Panc1 (cell line): ENCODE measurements at regions not wholly inside any gene's neighbourhood (a gene's known extent, or its start where the extent isn't known, plus 50 kb on each side); places are given as distances from the start of the nearest gene placed in this dataset.

Experiments
- ATAC-seq: fragments of 200-7000 bp; cut with Tn5 transposase; 2 replicates; pipeline ENCODE4 v1.9.1; 2020; ENCODE audit warnings: mild to moderate bottlenecking, moderate library complexity
- BruUV-seq: library from RNA; stranded (reverse); fragments of 400-500 nt; replicated peaks from 2 replicates; lab custom pipeline; 2021; lab: Mats Ljungman, UMichigan
- CTCF ChIA-PET: fragments of 300-600 bp; sonication (Branson Sonifier 250); formaldehyde crosslinking; loops from one replicate; lab custom pipeline; 2022; ENCODE audit warnings: antibody characterized with exemption; lab: Charles Lee
- POLR2A ChIA-PET: fragments of 300-600 bp; sonication (Branson Sonifier 250); formaldehyde crosslinking; loops from one replicate; lab custom pipeline; 2022; ENCODE audit warnings: antibody characterized with exemption; lab: Charles Lee
- DNase-seq: peaks from one replicate; pipeline ENCODE4 v3.0.0-alpha.2; 2010; ENCODE audit warnings: low read depth, low spot score
- H3K27ac ChIP-seq: 2 replicates; pipeline ENCODE4 v1.5.1; 2011; ENCODE audit warnings: mild to moderate bottlenecking, low read length, inconsistent platforms
- H3K27me3 ChIP-seq: fragments of 200-500 bp; sonication (Bioruptor generic); 2 replicates; pipeline ENCODE4 v1.6.0; 2014; ENCODE audit warnings: low read length, inconsistent platforms; ENCODE audit not compliant: control insufficient read depth, insufficient read depth
- H3K36me3 ChIP-seq: fragments of 200-500 bp; sonication (Bioruptor generic); 2 replicates; pipeline ENCODE4 v1.5.1; 2014; ENCODE audit warnings: inconsistent platforms, mild to moderate bottlenecking, low read length, moderate library complexity; ENCODE audit not compliant: control insufficient read depth, insufficient read depth
- H3K4me1 ChIP-seq: 2 replicates; pipeline ENCODE4 v1.5.1; 2011; ENCODE audit warnings: inconsistent platforms, mild to moderate bottlenecking, low read length, moderate library complexity; ENCODE audit not compliant: control insufficient read depth, insufficient read depth
- H3K4me3 ChIP-seq, 2 experiments: 2 replicates each; pipeline ENCODE4 v1.5.1; 2011 to 2012; ENCODE audit warnings: low read depth in 2 of 2, low read length in 2 of 2, mild to moderate bottlenecking in 2 of 2, inconsistent platforms in 1 of 2, moderate library complexity in 1 of 2
- H3K9me3 ChIP-seq: fragments of 200-500 bp; sonication (Bioruptor generic); 2 replicates; pipeline ENCODE4 v1.5.1; 2014; ENCODE audit warnings: low read depth, mild to moderate bottlenecking, inconsistent platforms, low read length, moderate library complexity; ENCODE audit not compliant: control insufficient read depth, insufficient read depth
- CTCF ChIP-seq: fragments of 450-650 bp; IDR thresholded peaks from 2 replicates; pipeline ENCODE4 v1.5.1; 2017; ENCODE audit warnings: mild to moderate bottlenecking
- POLR2AphosphoS5 ChIP-seq: IDR thresholded peaks from 2 replicates; pipeline ENCODE4 v1.6.1; 2012; ENCODE audit warnings: mild to moderate bottlenecking, low read depth, low read length, moderate library complexity
- REST ChIP-seq, 2 experiments: IDR thresholded peaks; 2 replicates each; pipeline ENCODE4 v1.6.1; 2011 to 2012; ENCODE audit warnings: low read depth in 2 of 2, control low read depth in 1 of 2, low read length in 1 of 2, mild to moderate bottlenecking in 1 of 2, moderate library complexity in 1 of 2; ENCODE audit not compliant: insufficient read depth in 1 of 2
- SIN3A ChIP-seq: IDR thresholded peaks from 2 replicates; pipeline ENCODE4 v1.6.1; 2012; ENCODE audit warnings: low read depth, mild to moderate bottlenecking, low read length, moderate library complexity, borderline replicate concordance; ENCODE audit not compliant: insufficient read depth
- TCF7L2 ChIP-seq: IDR thresholded peaks from 2 replicates; pipeline ENCODE4 v1.6.1; 2011; ENCODE audit warnings: mild to moderate bottlenecking, low read depth, low read length, inconsistent platforms
- in situ Hi-C: cut with HindIII; loops from 2 replicates; pipeline ENCODE4 v1.10.0; 2016; ENCODE audit warnings: low sequenced_read_pairs, low pct_unique_long_range_greater_than_20kb
- intact Hi-C: fragments of 100-400 bp; cut with micrococcal nuclease; formaldehyde crosslinking; loops from one replicate; pipeline ENCODE4 v1.10.0; 2022; ENCODE audit not compliant: unreplicated experiment

GRCh38 chr7:26005683-26006410 lies 146.2 kb upstream of the NFE2L3 start:
- no peak overlapping the region for H3K27ac ChIP-seq
- H3K4me3 ChIP-seq: no peak overlapping the region
- no peaks in the 10 kb centered on the region for H3K9me3 ChIP-seq
- BruUV-seq: no TSS peak
- in situ Hi-C loops: no loop called here
- peaks cover 18% of the 10 kb centered on the region for H3K27me3 ChIP-seq
- POLR2A ChIA-PET: no interaction called here
- intact Hi-C loops: no loop called here
- no peaks in the 10 kb centered on the region for H3K4me1 ChIP-seq
- DNase-seq: no peak
- no peak for ATAC-seq
- CTCF ChIA-PET: no interaction called here
- TF ChIP-seq POLR2AphosphoS5: no peak
- TF ChIP-seq TCF7L2: no peak
- no peak for TF ChIP-seq SIN3A
- no peak for TF ChIP-seq REST (IDR thresholded peaks at IDR 0.05; ENCODE audit: insufficient read depth in 1 of 2, low read depth in 2 of 2, low read length in 1 of 2)
- H3K36me3 ChIP-seq: no peaks in the 10 kb centered on the region

- intact Hi-C loops: no loop called here
- ChIA-PET POLR2A (no interaction called here), CTCF (no interaction called here)
- no peaks in the 10 kb centered on the region for H3K4me1 ChIP-seq
- no peak overlapping the region for H3K4me3 ChIP-seq
- ATAC-seq (no peak), DNase-seq (no peak)
- no peaks in the 10 kb centered on the region for H3K36me3 ChIP-seq
- TF ChIP-seq REST (IDR thresholded peaks at IDR 0.05; ENCODE audit: insufficient read depth in 1 of 2, low read depth in 2 of 2, low read length in 1 of 2) (no peak), CTCF (no peak), TCF7L2 (no peak), SIN3A (no peak), POLR2AphosphoS5 (no peak)
- no peak overlapping the region for H3K27ac ChIP-seq
- H3K9me3 ChIP-seq: no peaks in the 10 kb centered on the region
- peaks cover 18% of the 10 kb centered on the region for H3K27me3 ChIP-seq
- in situ Hi-C loops: no loop called here
- BruUV-seq: no TSS peak
Observed at GRCh38 chr7:26006426-26006825, 145.6 kb upstream of the NFE2L3 start.
